Omental fat pad (tissue), 3 donors: ENCODE measurements at regions not wholly inside any gene's neighbourhood (a gene's known extent, or its start where the extent isn't known, plus 50 kb on each side); places are given as distances from the start of the nearest gene placed in this dataset.

Experiments used
- ATAC-seq: fragments of 150-250 bp; one replicate; pipeline ENCODE4 v1.9.1; 2016; ENCODE audit warnings: mild to moderate bottlenecking, moderate library complexity; ENCODE audit not compliant: low FRiP score
- DNase-seq: peaks from one replicate; pipeline ENCODE4 v3.0.0-alpha.2; 2019; ENCODE audit warnings: low spot score
- CTCF ChIP-seq, 3 donors: fragments of 450-650 bp; IDR thresholded peaks; one replicate each; pipeline ENCODE4 v1.5.1; 2016 to 2017; ENCODE audit warnings: antibody characterized with exemption in 3 of 3, mild to moderate bottlenecking in 3 of 3, moderate library complexity in 2 of 3

GRCh38 chr1:30629501-30629900 lies 93.9 kb downstream of the MATN1 start:
- DNase-seq (no peak), ATAC-seq (no peak)
- TF ChIP-seq CTCF (IDR thresholded peaks at IDR 0.05), result no peak

- DNase-seq (no peak), ATAC-seq (no peak)
- TF ChIP-seq CTCF (IDR thresholded peaks at IDR 0.05), result no peak
Measured at GRCh38 chr1:30627994-30628393, 95.4 kb downstream of the MATN1 start.

DNA sequence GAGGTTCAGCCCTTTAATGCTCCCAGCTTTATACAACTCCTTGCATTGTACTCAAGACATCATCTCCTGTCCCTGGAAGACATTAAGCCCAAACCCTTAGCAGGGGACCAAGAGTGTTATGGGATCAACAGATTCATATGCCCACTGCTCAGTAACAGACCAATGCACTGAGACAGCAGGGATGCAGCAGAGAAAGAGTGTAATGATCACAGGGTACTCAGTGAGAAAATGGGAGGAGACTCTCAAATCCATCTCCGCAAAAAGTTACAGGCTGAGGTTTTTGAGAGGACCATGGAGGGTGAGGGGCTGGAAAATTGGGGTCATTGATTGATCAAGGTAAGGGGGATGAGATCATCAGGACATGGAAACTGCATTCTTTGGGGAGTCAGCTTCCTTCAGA lies 96.2 kb downstream of the MATN1 start:
- no peak for DNase-seq
- ATAC-seq, result no peak

GRCh38 chr1:30623431-30623830 lies 100.0 kb downstream of the MATN1 start:
- ATAC-seq, result no peak
- no peak for TF ChIP-seq CTCF (IDR thresholded peaks at IDR 0.05)

More for the DNA sequence above, 96.2 kb downstream of the MATN1 start:
- no peak for TF ChIP-seq CTCF (IDR thresholded peaks at IDR 0.05)

GRCh38 chr1:30619619-30620018 lies 103.8 kb downstream of the MATN1 start:
- DNase-seq (no peak), ATAC-seq (no peak)

More at GRCh38 chr1:30623431-30623830, 100.0 kb downstream of the MATN1 start:
- no peak for DNase-seq

DNA sequence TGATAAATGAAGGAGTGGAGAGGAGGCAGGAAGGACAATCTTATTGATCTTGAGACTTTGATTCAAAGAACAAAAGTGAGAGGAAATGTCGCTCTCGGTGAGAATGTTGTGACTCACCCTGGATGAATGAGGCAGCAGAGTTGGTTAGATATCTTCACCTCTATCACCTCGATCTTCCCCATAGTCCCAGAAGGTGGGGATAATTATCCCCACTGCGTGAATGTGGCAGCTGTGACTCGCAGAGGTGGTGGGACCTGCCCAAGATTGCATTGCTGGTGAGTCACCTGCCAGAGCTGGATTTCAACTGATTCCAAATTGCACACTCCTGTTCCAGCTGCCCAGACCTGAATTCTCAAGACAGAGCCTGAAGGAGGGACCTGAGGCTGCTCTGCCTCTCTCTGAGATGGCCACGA lies 105.0 kb downstream of the MATN1 start:
- DNase-seq (no peak), ATAC-seq (peak; percentile 65)
- TF ChIP-seq CTCF (IDR thresholded peaks at IDR 0.05), result no peak

More at GRCh38 chr1:30619619-30620018, 103.8 kb downstream of the MATN1 start:
- TF ChIP-seq CTCF (IDR thresholded peaks at IDR 0.05), result no peak

GRCh38 chr1:30616759-30617158 lies 106.6 kb downstream of the MATN1 start:
- ATAC-seq (no peak), DNase-seq (no peak)
- TF ChIP-seq CTCF (IDR thresholded peaks at IDR 0.05), result no peak
